ENCODE measurements at regions not wholly inside any gene's neighbourhood (a gene's known extent, or its start where the extent isn't known, plus 50 kb on each side); places are given as distances from the start of the nearest gene placed in this dataset.
A peak's percentile ranks its signal among the peaks of the same experiment; 100 is the strongest.
"Not testable (repeated sequence)": the region's sequence is repeated elsewhere in the genome, so short reads cannot be mapped to it uniquely, and the experiment has no call there.

GRCh38 chr4:127449449-127449848 is 183.3 kb upstream of the INTU start:
- no peak for DNase-seq

DNA sequence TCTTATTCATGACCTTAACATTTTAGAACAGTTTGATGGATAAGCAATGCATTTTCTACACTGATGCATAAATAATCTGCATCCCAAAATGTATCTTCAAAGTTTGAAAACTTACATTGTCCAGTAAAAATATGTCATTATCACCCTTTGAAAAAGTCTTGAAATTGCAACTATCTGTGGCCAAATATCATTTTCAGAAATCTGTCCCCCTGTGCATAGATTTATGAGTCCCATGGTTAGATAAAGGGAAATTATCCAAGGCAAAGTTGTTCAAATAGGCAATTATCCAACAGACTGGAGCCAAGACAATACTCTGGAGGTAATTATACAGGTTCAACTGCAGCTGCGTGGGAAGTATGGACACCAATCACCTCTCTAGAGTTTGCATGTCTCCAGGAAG is 182.5 kb upstream of the INTU start:
- DNase-seq, result no peak

DNA sequence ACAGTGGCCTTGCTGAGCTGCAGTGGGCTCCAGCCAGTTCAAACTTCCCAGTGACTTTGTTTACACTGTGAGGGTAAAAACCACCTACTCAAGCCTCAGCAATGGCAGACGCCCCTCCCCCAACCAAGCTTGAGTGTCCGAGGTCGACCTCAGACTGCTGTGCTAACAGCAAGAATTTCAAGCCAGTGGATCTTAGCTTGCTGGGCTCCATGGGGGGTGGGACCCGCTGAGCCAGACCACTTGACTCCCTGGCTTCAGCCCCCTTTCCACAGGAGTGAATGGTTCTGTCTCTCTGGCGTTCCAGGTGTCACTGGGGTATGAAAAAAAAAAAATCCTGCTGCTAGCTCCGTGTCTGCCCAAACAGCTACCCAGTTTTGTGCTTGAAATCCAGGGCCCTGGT is 168.9 kb upstream of the INTU start:
- DNase-seq, result no peak

- no peak for DNase-seq
Measured at GRCh38 chr4:127469542-127469941, 163.2 kb upstream of the INTU start.

- DNase-seq, result no peak
Measured at GRCh38 chr4:127469959-127470809, 162.6 kb upstream of the INTU start.

DNA sequence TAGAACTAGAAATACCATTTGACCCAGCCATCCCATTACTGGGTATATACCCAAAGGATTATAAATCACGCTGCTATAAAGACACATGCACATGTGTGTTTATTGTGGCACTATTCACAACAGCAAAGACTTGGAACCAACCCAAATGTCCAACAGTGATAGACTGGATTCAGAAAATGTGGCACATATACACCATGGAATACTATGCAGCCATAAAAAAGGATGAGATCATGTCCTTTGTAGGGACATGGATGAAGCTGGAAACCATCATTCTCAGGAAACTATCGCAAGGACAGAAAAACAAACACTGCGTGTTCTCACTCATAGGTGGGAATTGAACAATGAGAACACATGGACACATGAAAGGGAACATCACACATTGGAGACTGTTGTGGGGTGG is 154.5 kb upstream of the INTU start:
- not testable (repeated sequence) for DNase-seq

GRCh38 chr4:127479031-127479622 is 153.6 kb upstream of the INTU start:
- peak; percentile 12 for DNase-seq

- no peak for DNase-seq
Measured at GRCh38 chr4:127482049-127482448, 150.7 kb upstream of the INTU start.

GRCh38 chr4:127484117-127484516 is 148.6 kb upstream of the INTU start:
- DNase-seq, result no peak

DNA sequence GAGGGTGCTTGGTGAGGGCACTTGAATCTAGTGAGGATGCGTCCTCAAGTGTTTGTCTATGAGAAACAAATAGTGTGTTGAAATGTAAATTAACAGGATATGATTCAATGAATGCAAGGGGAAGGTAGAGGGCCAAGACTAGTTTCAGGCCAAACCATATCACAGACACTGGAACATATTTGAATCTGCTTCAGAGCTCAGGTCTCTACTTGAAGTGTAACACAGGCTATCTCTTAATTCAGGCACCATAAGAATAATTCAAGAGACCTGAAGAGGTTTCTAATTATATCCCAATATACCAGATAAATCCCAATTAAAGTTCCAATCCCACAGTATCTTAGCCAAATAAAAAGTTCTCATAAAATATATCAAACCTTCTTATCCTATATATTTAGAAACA is 146.5 kb upstream of the INTU start:
- DNase-seq, result no peak

DNA sequence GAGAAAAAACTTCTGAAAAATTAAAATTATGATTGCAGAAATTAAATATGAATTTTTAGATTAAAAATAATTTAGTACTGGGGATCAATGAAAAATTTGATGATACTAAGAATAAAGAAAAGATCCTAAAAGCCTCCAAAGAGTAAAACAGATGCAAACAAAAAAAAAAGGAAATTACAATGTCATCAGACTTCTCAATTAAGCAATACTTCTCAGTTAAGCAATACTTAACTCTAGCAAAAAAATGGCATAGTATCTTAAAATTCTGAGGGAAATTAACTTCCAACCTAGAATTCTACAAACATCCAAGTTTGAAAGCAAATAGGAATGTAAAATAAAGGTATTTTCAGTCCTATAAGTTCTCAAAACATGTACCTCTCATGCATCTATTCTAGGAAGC is 141.2 kb upstream of the INTU start:
- DNase-seq, result no peak

GRCh38 chr4:127496875-127497274 is 135.9 kb upstream of the INTU start:
- DNase-seq, result not testable (repeated sequence)

GRCh38 chr4:127498366-127498765 is 134.4 kb upstream of the INTU start:
- no peak for DNase-seq

DNA sequence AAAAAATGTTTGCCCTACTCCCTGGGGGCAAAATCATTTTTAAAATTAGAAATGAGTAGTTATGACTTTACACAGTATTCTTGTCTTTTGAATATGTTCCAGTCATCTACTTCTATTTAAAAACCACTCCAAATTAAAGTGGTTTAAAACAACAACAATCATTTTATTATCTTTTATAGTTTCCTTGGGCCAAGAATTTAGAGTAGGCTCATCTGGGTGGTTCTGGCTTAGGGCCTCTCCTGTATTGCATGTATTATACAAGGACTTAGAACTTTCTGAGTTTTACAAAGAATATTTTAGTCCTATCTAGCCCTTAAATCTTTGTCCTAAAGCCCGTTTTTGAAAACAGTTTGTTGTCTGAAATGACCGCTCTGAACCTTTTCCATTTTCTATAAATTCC is 132.5 kb upstream of the INTU start:
- DNase-seq, result no peak

DNA sequence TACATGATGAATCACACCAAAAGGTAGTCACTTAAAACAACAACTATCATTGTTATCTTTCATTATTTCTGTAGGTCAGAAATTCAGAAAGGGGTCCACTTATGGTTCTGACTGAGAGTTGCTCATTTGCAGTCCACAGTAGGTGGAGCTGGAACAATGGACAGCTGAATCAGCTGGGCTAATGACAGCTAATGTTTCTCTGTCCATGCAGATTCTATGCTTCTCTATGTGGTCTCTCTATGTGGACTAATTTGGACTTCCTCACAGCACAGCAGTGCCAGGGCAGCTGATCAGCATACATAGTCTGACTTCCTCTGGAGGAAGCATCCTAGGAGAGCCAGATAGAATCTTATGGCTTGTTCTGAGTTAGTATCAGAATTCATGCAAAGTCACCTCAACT is 131.7 kb upstream of the INTU start:
- no peak for DNase-seq

- DNase-seq, result no peak
Measured at GRCh38 chr4:127503111-127503510, 129.6 kb upstream of the INTU start.

GRCh38 chr4:127505203-127505602 is 127.6 kb upstream of the INTU start:
- DNase-seq, result peak; percentile 6

GRCh38 chr4:127506283-127506682 is 126.5 kb upstream of the INTU start:
- DNase-seq, result no peak

DNA sequence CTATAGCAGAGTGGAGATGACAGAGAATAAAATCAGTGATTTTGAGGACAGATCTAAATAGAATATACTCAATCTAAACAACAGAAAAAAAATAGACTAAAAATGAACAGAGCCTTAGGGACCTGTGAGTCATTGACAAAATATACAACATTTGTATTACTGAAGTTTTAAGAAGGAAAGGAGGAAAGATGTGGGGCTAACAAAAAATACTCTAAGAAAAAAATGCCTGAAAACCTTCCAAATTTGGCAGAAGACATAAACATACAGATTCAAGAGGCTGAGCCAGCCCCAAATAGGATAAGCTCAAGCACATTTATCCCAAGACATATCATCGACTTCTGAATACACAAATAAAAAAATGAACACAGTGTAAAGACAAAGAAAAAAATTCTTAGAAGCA is 123.6 kb upstream of the INTU start:
- no peak for DNase-seq

DNA sequence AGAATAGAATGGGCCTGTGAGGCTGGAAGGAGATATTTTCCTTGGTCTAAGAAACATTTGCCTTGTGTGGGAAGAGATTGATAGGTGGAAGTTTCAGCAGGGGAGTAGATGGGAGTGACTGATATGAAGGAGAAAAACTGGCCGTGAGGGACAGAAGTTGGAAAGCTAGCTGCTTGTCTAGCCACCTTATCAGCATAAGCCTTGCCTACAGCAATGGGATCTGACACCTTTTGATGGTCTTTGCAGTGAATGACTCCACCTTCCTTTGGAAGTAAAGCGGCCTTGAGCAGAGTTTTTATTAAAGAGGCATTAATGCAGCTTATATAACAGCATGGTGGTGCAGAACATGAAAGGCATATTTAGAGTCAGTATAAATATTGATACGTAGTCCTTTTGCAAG is 120.1 kb upstream of the INTU start:
- not testable (repeated sequence) for DNase-seq

DNA sequence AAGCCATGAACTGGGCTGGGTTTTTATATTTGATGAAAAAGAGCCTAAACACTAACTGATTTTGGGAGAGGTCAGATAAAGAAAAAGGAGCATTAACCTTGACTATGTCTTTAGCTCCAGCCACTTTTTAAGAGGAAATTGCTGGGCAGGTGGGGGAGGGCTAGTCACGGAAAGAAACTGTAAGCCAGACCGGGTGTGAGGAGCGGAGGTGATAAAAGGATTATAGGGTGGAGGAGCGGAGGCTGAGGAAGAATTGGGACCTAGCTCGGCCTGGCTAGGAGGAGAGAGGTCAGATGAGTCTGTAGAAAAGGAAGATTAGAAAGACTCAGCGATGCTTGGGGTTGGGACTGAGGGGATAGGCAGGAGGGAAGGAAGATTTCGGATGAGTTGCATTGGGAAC is 117.5 kb upstream of the INTU start:
- not testable (repeated sequence) for DNase-seq

DNA sequence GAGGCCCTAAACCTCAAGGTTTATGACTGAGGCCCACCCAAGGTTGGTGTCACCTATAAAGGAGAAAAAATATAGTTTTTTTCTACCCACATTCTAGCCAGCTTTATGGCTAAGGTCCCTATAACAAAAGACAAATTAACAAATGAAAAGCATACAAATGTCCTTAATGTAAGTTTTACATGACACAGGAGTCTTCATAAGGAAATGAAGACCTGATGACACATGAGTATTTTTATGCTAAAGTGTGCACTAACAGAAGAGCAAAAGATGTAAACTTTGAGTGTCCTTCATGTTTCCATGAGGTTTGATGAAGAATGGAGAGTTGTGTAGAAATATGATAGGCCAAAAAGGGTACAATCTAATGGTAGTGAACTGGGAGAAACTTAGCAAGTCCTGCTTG is 114.7 kb upstream of the INTU start:
- DNase-seq, result no peak

DNA sequence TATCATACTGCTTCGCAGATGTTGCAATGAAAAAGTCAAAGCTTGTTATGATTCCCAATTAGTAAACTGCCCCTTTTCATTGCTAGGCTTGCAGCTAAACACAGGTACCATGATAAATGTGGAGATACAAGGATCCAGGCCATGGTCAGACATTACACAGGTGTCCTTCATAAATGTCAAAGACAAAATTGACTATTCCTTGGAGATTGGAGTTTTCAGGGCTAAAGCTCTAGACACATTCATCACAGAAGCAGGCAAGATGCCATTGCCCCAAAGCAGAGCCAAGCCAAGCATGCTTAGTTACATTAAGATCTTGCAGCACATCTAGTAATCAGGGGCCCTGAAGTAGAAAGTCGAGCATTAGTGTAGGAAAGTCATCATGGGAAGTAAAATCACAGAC is 111.3 kb upstream of the INTU start:
- no peak for DNase-seq

DNA sequence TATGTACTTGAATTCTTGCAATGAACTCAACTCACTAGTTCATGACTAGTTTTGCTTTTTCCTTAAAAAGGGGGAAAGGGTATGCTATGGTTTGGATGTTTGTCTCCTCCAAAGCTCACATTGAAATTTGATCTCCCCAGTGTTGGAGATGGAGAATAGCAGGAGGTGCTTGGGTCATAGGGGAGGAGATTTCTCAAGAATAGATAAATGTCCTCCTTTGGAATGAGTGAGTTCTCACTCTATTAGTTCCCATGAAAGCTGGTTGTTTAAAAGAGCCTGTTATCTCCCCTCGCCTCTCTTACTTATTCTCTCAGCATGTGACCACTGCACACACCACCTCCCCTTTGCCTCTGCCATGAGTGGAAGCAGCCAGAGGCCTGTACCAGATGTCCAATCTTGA is 109.4 kb upstream of the INTU start:
- DNase-seq, result no peak

- no peak for DNase-seq
Measured at GRCh38 chr4:127525608-127526007, 107.1 kb upstream of the INTU start.

Measured in NCI-H1092 (cell line).